ENCODE measurements at regions not wholly inside any gene's neighbourhood (a gene's known extent, or its start where the extent isn't known, plus 50 kb on each side); places are given as distances from the start of the nearest gene placed in this dataset.

- TF ChIP-seq, protein P1, sequence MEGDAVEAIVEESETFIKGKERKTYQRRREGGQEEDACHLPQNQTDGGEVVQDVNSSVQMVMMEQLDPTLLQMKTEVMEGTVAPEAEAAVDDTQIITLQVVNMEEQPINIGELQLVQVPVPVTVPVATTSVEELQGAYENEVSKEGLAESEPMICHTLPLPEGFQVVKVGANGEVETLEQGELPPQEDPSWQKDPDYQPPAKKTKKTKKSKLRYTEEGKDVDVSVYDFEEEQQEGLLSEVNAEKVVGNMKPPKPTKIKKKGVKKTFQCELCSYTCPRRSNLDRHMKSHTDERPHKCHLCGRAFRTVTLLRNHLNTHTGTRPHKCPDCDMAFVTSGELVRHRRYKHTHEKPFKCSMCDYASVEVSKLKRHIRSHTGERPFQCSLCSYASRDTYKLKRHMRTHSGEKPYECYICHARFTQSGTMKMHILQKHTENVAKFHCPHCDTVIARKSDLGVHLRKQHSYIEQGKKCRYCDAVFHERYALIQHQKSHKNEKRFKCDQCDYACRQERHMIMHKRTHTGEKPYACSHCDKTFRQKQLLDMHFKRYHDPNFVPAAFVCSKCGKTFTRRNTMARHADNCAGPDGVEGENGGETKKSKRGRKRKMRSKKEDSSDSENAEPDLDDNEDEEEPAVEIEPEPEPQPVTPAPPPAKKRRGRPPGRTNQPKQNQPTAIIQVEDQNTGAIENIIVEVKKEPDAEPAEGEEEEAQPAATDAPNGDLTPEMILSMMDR (conservative IDR thresholded peaks at IDR 0.05): no peak
- TF ChIP-seq EZH2 (IDR thresholded peaks at IDR 0.05; ENCODE audit: low read depth): no peak
Observed at GRCh38 chr16:27679899-27680298, 130.0 kb downstream of the KATNIP start.

Data from PC-9 (cell line).